ENCODE measurements at regions not wholly inside any gene's neighbourhood (a gene's known extent, or its start where the extent isn't known, plus 50 kb on each side); places are given as distances from the start of the nearest gene placed in this dataset.

GRCh38 chr6:150536835-150537234 lies 62.9 kb upstream of the PLEKHG1 start:
- TF ChIP-seq CTCF (IDR thresholded peaks at IDR 0.05; ENCODE audit: insufficient read depth, low read length, poor library complexity, severe bottlenecking) (no peak), EZH2phosphoT487 (conservative IDR thresholded peaks at IDR 0.05; ENCODE audit: low read length) (no peak)
